NB4 (cell line): ENCODE measurements at regions not wholly inside any gene's neighbourhood (a gene's known extent, or its start where the extent isn't known, plus 50 kb on each side); places are given as distances from the start of the nearest gene placed in this dataset.

Experiments used
- POLR2A ChIP-seq: IDR thresholded peaks from 2 replicates; pipeline ENCODE4 v1.6.1; 2011; ENCODE audit warnings: mild to moderate bottlenecking; ENCODE audit not compliant: insufficient read length; ENCODE audit errors: extremely low read depth
- TF ChIP-seq, protein P1 (sequence below): IDR thresholded peaks from one replicate; pipeline ENCODE4 v1.5.1; 2012; ENCODE audit warnings: low read depth, low read length

- TF ChIP-seq, protein P1, sequence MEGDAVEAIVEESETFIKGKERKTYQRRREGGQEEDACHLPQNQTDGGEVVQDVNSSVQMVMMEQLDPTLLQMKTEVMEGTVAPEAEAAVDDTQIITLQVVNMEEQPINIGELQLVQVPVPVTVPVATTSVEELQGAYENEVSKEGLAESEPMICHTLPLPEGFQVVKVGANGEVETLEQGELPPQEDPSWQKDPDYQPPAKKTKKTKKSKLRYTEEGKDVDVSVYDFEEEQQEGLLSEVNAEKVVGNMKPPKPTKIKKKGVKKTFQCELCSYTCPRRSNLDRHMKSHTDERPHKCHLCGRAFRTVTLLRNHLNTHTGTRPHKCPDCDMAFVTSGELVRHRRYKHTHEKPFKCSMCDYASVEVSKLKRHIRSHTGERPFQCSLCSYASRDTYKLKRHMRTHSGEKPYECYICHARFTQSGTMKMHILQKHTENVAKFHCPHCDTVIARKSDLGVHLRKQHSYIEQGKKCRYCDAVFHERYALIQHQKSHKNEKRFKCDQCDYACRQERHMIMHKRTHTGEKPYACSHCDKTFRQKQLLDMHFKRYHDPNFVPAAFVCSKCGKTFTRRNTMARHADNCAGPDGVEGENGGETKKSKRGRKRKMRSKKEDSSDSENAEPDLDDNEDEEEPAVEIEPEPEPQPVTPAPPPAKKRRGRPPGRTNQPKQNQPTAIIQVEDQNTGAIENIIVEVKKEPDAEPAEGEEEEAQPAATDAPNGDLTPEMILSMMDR, result no peak
- TF ChIP-seq POLR2A, result no peak
Measured at GRCh38 chr4:181745933-181746625, 497.1 kb upstream of the TENM3 start.
